HL-60 (cell line): ENCODE measurements at regions not wholly inside any gene's neighbourhood (a gene's known extent, or its start where the extent isn't known, plus 50 kb on each side); places are given as distances from the start of the nearest gene placed in this dataset.

Experiments used
- DNase-seq, 2 experiments: peaks; one replicate each; pipeline ENCODE4 v3.0.0-alpha.2; 2010 to 2020; ENCODE audit warnings: low read depth in 1 of 2, low spot score in 1 of 2
- H3K27ac ChIP-seq: fragments of 250-450 bp; sonication (Bioruptor Pico); replicated peaks from 2 replicates; pipeline ENCODE4 v1.5.1; 2020; ENCODE audit warnings: mild to moderate bottlenecking, moderate library complexity
- H3K27me3 ChIP-seq: fragments of 250-450 bp; sonication (Bioruptor Pico); 2 replicates; pipeline ENCODE4 v1.5.1; 2021; ENCODE audit warnings: mild to moderate bottlenecking, moderate library complexity; ENCODE audit not compliant: insufficient read depth, poor library complexity, severe bottlenecking
- H3K4me3 ChIP-seq: replicated peaks from 2 replicates; pipeline ENCODE4 v1.5.1; 2011; ENCODE audit warnings: mild to moderate bottlenecking, control low read depth, low read length; ENCODE audit not compliant: insufficient read depth
- CTCF ChIP-seq: IDR thresholded peaks from one replicate; pipeline ENCODE4 v1.5.1; 2011; ENCODE audit warnings: low read length, control low read depth, inconsistent platforms; ENCODE audit not compliant: insufficient read depth
- GABPA ChIP-seq: IDR thresholded peaks from 2 replicates; pipeline ENCODE4 v1.6.1; 2012; ENCODE audit warnings: low read depth
- POLR2AphosphoS5 ChIP-seq: IDR thresholded peaks from 2 replicates; pipeline ENCODE4 v1.6.1; 2012; ENCODE audit warnings: low read depth
- SPI1 ChIP-seq: IDR thresholded peaks from 2 replicates; pipeline ENCODE4 v1.6.1; 2012; ENCODE audit warnings: low read depth, mild to moderate bottlenecking, borderline replicate concordance
- TF ChIP-seq, protein P1 (sequence below): IDR thresholded peaks from 2 replicates; pipeline ENCODE4 v1.6.1; 2012; ENCODE audit warnings: low read depth; ENCODE audit not compliant: insufficient replicate concordance

DNA sequence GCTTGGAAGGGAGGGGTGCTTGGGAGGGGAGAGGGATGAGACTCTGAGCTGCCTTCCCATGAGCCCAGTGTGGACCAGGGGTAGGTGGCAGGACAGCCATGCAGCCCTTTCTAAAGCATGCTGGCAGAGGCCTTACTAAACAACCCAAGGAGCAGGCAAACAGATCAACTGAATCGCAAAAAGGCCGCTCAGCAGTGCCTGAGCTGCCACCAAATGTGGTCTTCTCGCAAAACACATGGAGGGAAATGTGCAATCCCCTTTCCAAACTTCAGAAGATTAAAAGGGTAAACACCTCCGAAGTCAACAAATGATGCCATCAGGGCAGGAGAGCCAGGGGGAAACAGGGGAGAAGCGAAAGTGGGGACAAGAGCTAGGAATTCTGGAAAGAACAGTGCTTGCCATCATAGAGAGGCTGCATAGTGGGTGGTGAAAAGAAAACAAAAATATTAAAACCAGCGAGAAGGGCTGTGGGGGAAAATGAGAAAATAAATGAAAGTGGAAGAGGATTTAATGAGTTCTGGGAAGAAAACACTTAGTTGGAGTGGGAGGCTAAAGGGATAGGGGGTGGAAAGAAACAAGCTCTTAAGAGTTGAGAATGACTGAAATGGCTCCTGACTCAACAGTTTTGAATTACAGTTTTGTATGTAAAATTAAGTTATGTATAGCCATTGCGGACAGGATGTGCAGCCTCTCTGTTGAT is 62.2 kb upstream of the ZNF32 start:
- no peak for TF ChIP-seq CTCF
- TF ChIP-seq POLR2AphosphoS5 = no peak
- TF ChIP-seq, protein P1, sequence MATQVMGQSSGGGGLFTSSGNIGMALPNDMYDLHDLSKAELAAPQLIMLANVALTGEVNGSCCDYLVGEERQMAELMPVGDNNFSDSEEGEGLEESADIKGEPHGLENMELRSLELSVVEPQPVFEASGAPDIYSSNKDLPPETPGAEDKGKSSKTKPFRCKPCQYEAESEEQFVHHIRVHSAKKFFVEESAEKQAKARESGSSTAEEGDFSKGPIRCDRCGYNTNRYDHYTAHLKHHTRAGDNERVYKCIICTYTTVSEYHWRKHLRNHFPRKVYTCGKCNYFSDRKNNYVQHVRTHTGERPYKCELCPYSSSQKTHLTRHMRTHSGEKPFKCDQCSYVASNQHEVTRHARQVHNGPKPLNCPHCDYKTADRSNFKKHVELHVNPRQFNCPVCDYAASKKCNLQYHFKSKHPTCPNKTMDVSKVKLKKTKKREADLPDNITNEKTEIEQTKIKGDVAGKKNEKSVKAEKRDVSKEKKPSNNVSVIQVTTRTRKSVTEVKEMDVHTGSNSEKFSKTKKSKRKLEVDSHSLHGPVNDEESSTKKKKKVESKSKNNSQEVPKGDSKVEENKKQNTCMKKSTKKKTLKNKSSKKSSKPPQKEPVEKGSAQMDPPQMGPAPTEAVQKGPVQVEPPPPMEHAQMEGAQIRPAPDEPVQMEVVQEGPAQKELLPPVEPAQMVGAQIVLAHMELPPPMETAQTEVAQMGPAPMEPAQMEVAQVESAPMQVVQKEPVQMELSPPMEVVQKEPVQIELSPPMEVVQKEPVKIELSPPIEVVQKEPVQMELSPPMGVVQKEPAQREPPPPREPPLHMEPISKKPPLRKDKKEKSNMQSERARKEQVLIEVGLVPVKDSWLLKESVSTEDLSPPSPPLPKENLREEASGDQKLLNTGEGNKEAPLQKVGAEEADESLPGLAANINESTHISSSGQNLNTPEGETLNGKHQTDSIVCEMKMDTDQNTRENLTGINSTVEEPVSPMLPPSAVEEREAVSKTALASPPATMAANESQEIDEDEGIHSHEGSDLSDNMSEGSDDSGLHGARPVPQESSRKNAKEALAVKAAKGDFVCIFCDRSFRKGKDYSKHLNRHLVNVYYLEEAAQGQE = no peak
- no peak for TF ChIP-seq SPI1
- no peak for TF ChIP-seq GABPA
- no peak for DNase-seq
- Histone ChIP-seq H3K27me3 (no peaks in the 10 kb centered on the region), H3K4me3 (no peak overlapping the region), H3K27ac (no peak overlapping the region)

DNA sequence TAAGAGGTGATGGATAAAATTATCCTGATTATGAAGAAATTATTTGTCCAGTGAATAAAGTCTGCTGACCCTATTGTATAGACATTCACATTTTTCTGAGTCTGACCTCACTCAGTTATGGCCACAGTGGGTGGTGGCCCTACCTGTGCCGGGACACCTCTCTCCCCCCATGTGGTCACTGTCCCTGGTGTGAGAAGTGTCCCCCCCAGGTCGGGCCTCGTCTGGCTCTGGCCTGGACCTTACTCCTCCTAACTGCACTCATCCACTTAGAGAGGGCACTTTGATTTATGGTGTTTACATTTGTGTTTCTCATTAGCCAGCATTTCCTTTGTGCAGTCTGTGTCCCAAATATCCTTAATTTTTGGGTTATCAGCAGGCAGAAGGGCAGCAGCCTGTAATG is 59.6 kb upstream of the ZNF32 start:
- H3K27ac ChIP-seq = no peak overlapping the region
- no peak overlapping the region for H3K4me3 ChIP-seq
- no peak for DNase-seq
- TF ChIP-seq, protein P1 = no peak
- TF ChIP-seq GABPA (no peak), CTCF (no peak), POLR2AphosphoS5 (no peak), SPI1 (no peak)
- peaks cover 2% of the 10 kb centered on the region for H3K27me3 ChIP-seq

- no peak for DNase-seq
- TF ChIP-seq GABPA (no peak), POLR2AphosphoS5 (no peak), SPI1 (no peak), CTCF (no peak)
- TF ChIP-seq, protein P1 = no peak
- no peak overlapping the region for H3K4me3 ChIP-seq
These were observed 59.1 kb upstream of the ZNF32 start for GRCh38 chr10:43707770-43708169.

More at GRCh38 chr10:43707770-43708169, 59.1 kb upstream of the ZNF32 start:
- Histone ChIP-seq H3K27me3 (peaks cover 2% of the 10 kb centered on the region), H3K27ac (no peak overlapping the region)
